GM23338 (cell line): ENCODE measurements at regions not wholly inside any gene's neighbourhood (a gene's known extent, or its start where the extent isn't known, plus 50 kb on each side); places are given as distances from the start of the nearest gene placed in this dataset.

ENCODE experiments used
- ATAC-seq: fragments of 200-7000 bp; cut with Tn5 transposase; 3 replicates; pipeline ENCODE4 v1.9.1; 2020
- DNase-seq: peaks from one replicate; pipeline ENCODE4 v3.0.0-alpha.2; 2015; ENCODE audit warnings: low spot score
- H2AFZ ChIP-seq: fragments of 200-600 bp; sonication (generic); 2 replicates; pipeline ENCODE4 v1.8.0; 2016; ENCODE audit warnings: antibody characterized with exemption, mild to moderate bottlenecking, moderate library complexity
- H3F3A ChIP-seq: fragments of 200-600 bp; sonication (generic); replicated peaks from 2 replicates; pipeline ENCODE4 v1.8.0; 2017; ENCODE audit warnings: antibody characterized with exemption, mixed run types, low read depth
- H3K27ac ChIP-seq: fragments of 200-600 bp; sonication (generic); 2 replicates; pipeline ENCODE4 v1.6.1; 2016; ENCODE audit warnings: low read depth
- H3K27me3 ChIP-seq: fragments of 200-600 bp; sonication (generic); 2 replicates; pipeline ENCODE4 v1.8.0; 2016; ENCODE audit warnings: mild to moderate bottlenecking, mixed run types, moderate library complexity; ENCODE audit not compliant: insufficient read depth
- H3K36me3 ChIP-seq: fragments of 200-600 bp; sonication (generic); 2 replicates; pipeline ENCODE4 v1.8.0; 2016; ENCODE audit warnings: mild to moderate bottlenecking; ENCODE audit not compliant: insufficient read depth
- H3K4me1 ChIP-seq: fragments of 200-600 bp; sonication (generic); 2 replicates; pipeline ENCODE4 v1.8.0; 2016; ENCODE audit warnings: mild to moderate bottlenecking, moderate library complexity; ENCODE audit not compliant: insufficient read depth
- H3K4me2 ChIP-seq: fragments of 200-600 bp; sonication (generic); 2 replicates; pipeline ENCODE4 v1.7.1; 2017; ENCODE audit warnings: mixed run types
- H3K4me3 ChIP-seq: fragments of 200-600 bp; sonication (generic); 2 replicates; pipeline ENCODE4 v1.6.1; 2016; ENCODE audit warnings: mixed run types
- H3K79me2 ChIP-seq: fragments of 200-600 bp; sonication (generic); replicated peaks from 2 replicates; pipeline ENCODE4 v1.8.0; 2017; ENCODE audit warnings: mild to moderate bottlenecking; ENCODE audit not compliant: insufficient read depth
- H3K9me2 ChIP-seq: fragments of 200-600 bp; sonication (generic); 2 replicates; pipeline ENCODE4 v1.8.0; 2017; ENCODE audit not compliant: insufficient read depth
- H4K20me1 ChIP-seq: fragments of 200-600 bp; sonication (generic); replicated peaks from 2 replicates; pipeline ENCODE4 v1.8.0; 2017; ENCODE audit warnings: mild to moderate bottlenecking; ENCODE audit not compliant: insufficient read depth
- H3K27ac Mint-ChIP-seq: 2 replicates; pipeline ENCODE4 v1.8.0; 2020; ENCODE audit warnings: inconsistent platforms, mild to moderate bottlenecking, moderate library complexity, mixed read lengths
- H3K27me3 Mint-ChIP-seq: 3 replicates; pipeline ENCODE4 v1.8.0; 2022; ENCODE audit warnings: low read depth, mild to moderate bottlenecking, moderate library complexity, mixed read lengths, inconsistent platforms; ENCODE audit not compliant: insufficient read depth, poor library complexity
- H3K36me3 Mint-ChIP-seq: 3 replicates; pipeline ENCODE4 v1.8.0; 2021; ENCODE audit warnings: low read depth, mild to moderate bottlenecking, inconsistent platforms, moderate library complexity, mixed read lengths
- H3K4me1 Mint-ChIP-seq: 3 replicates; pipeline ENCODE4 v1.8.0; 2020; ENCODE audit warnings: mild to moderate bottlenecking, inconsistent platforms, mixed read lengths
- H3K4me3 Mint-ChIP-seq: 3 replicates; pipeline ENCODE4 v1.8.0; 2021; ENCODE audit warnings: moderate library complexity, mild to moderate bottlenecking, inconsistent platforms, mixed read lengths
- H3K9me3 Mint-ChIP-seq: 3 replicates; pipeline ENCODE4 v1.8.0; 2020; ENCODE audit warnings: moderate library complexity, mild to moderate bottlenecking, inconsistent platforms, mixed read lengths
- CREB1 ChIP-seq: fragments of 250-450 bp; sonication (Bioruptor Pico); IDR thresholded peaks from 2 replicates; pipeline ENCODE4 v1.5.0; 2020; ENCODE audit warnings: low read depth, mild to moderate bottlenecking, moderate library complexity
- CTCF ChIP-seq, 2 experiments: fragments of 200-600 bp in 1 of 2; sonication (generic) in 1 of 2; conservative IDR thresholded peaks; 2 replicates each; pipeline versions ENCODE4 v1.5.1 to v1.6.1; 2016 to 2017; ENCODE audit warnings: antibody characterized with exemption in 2 of 2, low read depth in 2 of 2, mild to moderate bottlenecking in 2 of 2, moderate library complexity in 1 of 2
- EZH2 ChIP-seq: fragments of 200-600 bp; sonication (generic); IDR thresholded peaks from one replicate; pipeline ENCODE4 v1.8.0; 2017; ENCODE audit warnings: antibody characterized with exemption, mild to moderate bottlenecking, low read depth; ENCODE audit not compliant: unreplicated experiment
- EZH2phosphoT487 ChIP-seq: fragments of 200-600 bp; sonication (generic); IDR thresholded peaks from one replicate; pipeline ENCODE4 v1.8.1; 2018; ENCODE audit warnings: antibody characterized with exemption; ENCODE audit not compliant: unreplicated experiment
- JUNB ChIP-seq: IDR thresholded peaks from one replicate; pipeline ENCODE4 v1.6.1; 2016; ENCODE audit warnings: antibody characterized with exemption; ENCODE audit not compliant: unreplicated experiment
- NANOG ChIP-seq: IDR thresholded peaks from 2 replicates; pipeline ENCODE4 v1.6.1; 2016; ENCODE audit warnings: antibody characterized with exemption, borderline replicate concordance
- POLR2AphosphoS5 ChIP-seq: IDR thresholded peaks from 2 replicates; pipeline ENCODE4 v1.6.1; 2016; ENCODE audit warnings: antibody characterized with exemption, low read depth
- REST ChIP-seq: IDR thresholded peaks from one replicate; pipeline ENCODE4 v1.6.1; 2018; ENCODE audit warnings: antibody characterized with exemption; ENCODE audit not compliant: unreplicated experiment
- STAT1 ChIP-seq: IDR thresholded peaks from one replicate; pipeline ENCODE4 v1.6.1; 2016; ENCODE audit warnings: antibody characterized with exemption; ENCODE audit not compliant: unreplicated experiment
- ZNF114 ChIP-seq: fragments of 250-450 bp; sonication (Bioruptor Pico); IDR thresholded peaks from 2 replicates; pipeline ENCODE4 v1.5.0; 2020; ENCODE audit warnings: mild to moderate bottlenecking, moderate library complexity
- ZNF331 ChIP-seq: fragments of 250-450 bp; sonication (Bioruptor Pico); IDR thresholded peaks from 2 replicates; pipeline ENCODE4 v1.5.0; 2020; ENCODE audit warnings: low read depth, mild to moderate bottlenecking, moderate library complexity
- TF ChIP-seq, protein P1 (sequence below): IDR thresholded peaks from 2 replicates; pipeline ENCODE4 v1.6.1; 2016; ENCODE audit warnings: antibody characterized with exemption

- no peak for TF ChIP-seq NANOG
- no peak for TF ChIP-seq STAT1
- TF ChIP-seq CREB1 (CRISPR knock-in tag): no peak
- Histone ChIP-seq H4K20me1 (no peaks in the 10 kb centered on the region), H3K79me2 (no peaks in the 10 kb centered on the region), H3K4me1 (peaks cover 5% of the 10 kb centered on the region; the same call in 1 of the 2 replicates), H3K9me2 (no peaks in the 10 kb centered on the region), H2AFZ (no peak overlapping the region), H3K4me2 (no peak overlapping the region), H3K36me3 (no peaks in the 10 kb centered on the region; the same call in 1 of the 2 replicates), H3K27me3 (no peaks in the 10 kb centered on the region), H3K4me3 (no peak overlapping the region), H3F3A (no peaks in the 10 kb centered on the region), H3K27ac (no peak overlapping the region)
- DNase-seq (no peak), ATAC-seq (no peak)
- H3K27ac Mint-ChIP-seq: no peak overlapping the region
- H3K4me3 Mint-ChIP-seq: no peak overlapping the region
- H3K9me3 Mint-ChIP-seq: no peaks in the 10 kb centered on the region; the same call in 2 of the 3 replicates
- peaks cover 2% of the 10 kb centered on the region for H3K27me3 Mint-ChIP-seq
- H3K4me1 Mint-ChIP-seq: peaks cover 28% of the 10 kb centered on the region
- H3K36me3 Mint-ChIP-seq: no peaks in the 10 kb centered on the region
Measured at GRCh38 chr15:62880278-62880677, 162.3 kb upstream of the TPM1 start.

DNA sequence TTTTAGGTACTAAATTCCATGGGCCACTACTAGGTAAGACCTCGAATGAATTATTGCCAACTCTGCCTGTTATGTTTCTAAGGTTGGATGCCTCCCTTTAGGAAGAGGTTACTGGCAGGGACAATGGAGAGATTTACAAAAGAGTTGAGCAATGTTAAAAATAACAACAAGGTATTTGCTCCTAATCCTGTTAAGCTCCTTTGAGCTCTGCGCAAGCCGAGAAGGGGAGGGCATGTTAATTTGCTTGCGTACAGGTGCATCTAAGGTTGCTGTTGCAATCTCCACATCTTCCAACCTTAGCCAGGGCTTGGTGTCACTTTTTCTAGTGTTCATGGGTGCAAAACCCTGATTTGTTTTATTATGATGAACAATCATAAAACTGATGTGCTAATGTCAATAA lies 161.5 kb upstream of the TPM1 start:
- H2AFZ ChIP-seq: no peak overlapping the region
- DNase-seq (no peak), ATAC-seq (peak; percentile 56; the same call in 2 of the 3 replicates)
- H3K4me3 Mint-ChIP-seq: no peak overlapping the region
- peaks cover 11% of the 10 kb centered on the region for H3K4me1 ChIP-seq
- H3K27ac Mint-ChIP-seq: no peak overlapping the region
- H3K36me3 Mint-ChIP-seq: no peaks in the 10 kb centered on the region
- H4K20me1 ChIP-seq: no peaks in the 10 kb centered on the region
- H3K36me3 ChIP-seq: no peaks in the 10 kb centered on the region; the same call in 1 of the 2 replicates
- H3K4me2 ChIP-seq: no peak overlapping the region
- peaks cover 2% of the 10 kb centered on the region for H3K27me3 Mint-ChIP-seq
- H3K27me3 ChIP-seq: no peaks in the 10 kb centered on the region
- no peaks in the 10 kb centered on the region for H3K9me2 ChIP-seq
- peaks cover 29% of the 10 kb centered on the region for H3K4me1 Mint-ChIP-seq
- no peak overlapping the region for H3K4me3 ChIP-seq
- H3K27ac ChIP-seq: no peak overlapping the region
- H3K79me2 ChIP-seq: no peaks in the 10 kb centered on the region
- H3K9me3 Mint-ChIP-seq: no peaks in the 10 kb centered on the region; the same call in 2 of the 3 replicates
- H3F3A ChIP-seq: no peaks in the 10 kb centered on the region
- TF ChIP-seq CREB1 (CRISPR knock-in tag): no peak
- no peak for TF ChIP-seq CTCF (conservative IDR thresholded peaks at IDR 0.05; ENCODE audit: low read depth in 2 of 2)
- no peak for TF ChIP-seq REST
- no peak for TF ChIP-seq ZNF331
- TF ChIP-seq EZH2: no peak
- TF ChIP-seq JUNB: no peak
- no peak for TF ChIP-seq POLR2AphosphoS5
- TF ChIP-seq STAT1: no peak
- no peak for TF ChIP-seq NANOG
- no peak for TF ChIP-seq EZH2phosphoT487
- TF ChIP-seq ZNF114 (CRISPR knock-in tag): no peak
- TF ChIP-seq, protein P1, sequence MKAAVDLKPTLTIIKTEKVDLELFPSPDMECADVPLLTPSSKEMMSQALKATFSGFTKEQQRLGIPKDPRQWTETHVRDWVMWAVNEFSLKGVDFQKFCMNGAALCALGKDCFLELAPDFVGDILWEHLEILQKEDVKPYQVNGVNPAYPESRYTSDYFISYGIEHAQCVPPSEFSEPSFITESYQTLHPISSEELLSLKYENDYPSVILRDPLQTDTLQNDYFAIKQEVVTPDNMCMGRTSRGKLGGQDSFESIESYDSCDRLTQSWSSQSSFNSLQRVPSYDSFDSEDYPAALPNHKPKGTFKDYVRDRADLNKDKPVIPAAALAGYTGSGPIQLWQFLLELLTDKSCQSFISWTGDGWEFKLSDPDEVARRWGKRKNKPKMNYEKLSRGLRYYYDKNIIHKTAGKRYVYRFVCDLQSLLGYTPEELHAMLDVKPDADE: no peak
